Right ventricle myocardium superior (tissue), 1 donor: ENCODE measurements at regions not wholly inside any gene's neighbourhood (a gene's known extent, or its start where the extent isn't known, plus 50 kb on each side); places are given as distances from the start of the nearest gene placed in this dataset.
"Not testable (repeated sequence)": the region's sequence is repeated elsewhere in the genome, so short reads cannot be mapped to it uniquely, and the experiment has no call there.

Source experiments
- ATAC-seq: fragments of 200-7000 bp; cut with Tn5 transposase; one replicate; pipeline ENCODE4 v1.9.1; 2020; ENCODE audit warnings: mild to moderate bottlenecking; ENCODE audit not compliant: poor library complexity
- DNase-seq: peaks from one replicate; pipeline ENCODE4 v3.0.0-alpha.2; 2020
- intact Hi-C: fragments of 100-400 bp; cut with DNase I; formaldehyde crosslinking; loops from one replicate; pipeline ENCODE4 v1.11.2; 2022
- donor health status: DM: no; HTN: yes; CAD: no; lungs with severe emphysema.

DNA sequence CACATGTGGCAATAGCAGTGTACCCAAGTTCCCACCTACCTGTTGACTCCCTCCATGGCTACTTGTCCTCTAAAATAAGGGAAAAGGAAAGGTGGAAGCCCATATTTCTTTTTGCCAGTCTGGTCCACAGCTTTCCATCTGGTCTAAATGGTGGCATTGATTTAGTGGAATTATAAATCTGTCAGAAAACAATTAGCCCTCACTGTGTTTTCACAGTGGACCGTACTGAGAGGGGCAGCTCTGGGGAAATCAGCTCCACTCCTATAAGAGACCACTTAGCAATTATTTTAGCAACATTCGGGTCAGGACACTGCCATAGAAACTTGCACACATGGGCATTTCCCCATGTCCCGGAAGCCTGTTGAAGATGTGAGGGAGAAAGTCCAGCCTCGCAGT is 653.4 kb upstream of the MARCKS start:
- DNase-seq (no peak), ATAC-seq (no peak)
- intact Hi-C loops = no loop called here

DNA sequence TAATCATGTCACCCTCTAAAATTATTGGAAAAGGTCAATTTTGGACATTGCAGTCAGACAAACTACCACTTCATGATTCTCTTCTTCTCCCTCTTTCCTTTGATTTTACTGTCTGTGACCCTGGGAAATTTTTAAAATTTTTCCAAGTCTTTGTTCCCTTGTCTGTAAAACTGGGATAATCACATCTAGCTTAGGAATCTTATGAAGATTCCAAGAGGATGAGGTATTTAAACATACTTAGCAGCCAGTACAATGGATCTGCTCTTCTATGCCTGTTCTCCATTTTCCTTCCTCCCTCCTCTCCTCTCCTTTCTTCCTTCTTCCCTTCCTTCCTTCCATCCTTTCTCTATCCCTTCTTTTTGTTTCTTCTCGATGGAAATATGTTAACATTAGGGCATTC is 651.6 kb upstream of the MARCKS start:
- intact Hi-C loops = no loop called here
- DNase-seq = no peak
- no peak for ATAC-seq

DNA sequence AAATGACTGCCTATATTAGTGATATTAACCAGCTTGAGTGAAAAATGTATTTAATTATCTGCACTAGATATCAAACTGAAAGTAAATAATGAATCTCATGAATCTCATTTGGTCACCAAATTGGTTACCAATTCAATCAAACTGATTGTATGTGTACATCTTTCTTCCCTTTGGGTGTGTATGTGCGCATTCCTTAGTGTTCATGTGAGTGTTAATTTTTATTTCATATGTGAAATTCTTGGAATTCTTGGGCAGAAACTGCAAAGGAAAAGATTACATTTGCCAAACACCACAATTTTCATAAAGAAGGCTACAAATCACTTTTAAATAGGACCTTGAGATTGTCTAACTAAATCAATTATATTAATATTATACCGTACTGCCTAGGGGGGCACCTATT is 648.4 kb upstream of the MARCKS start:
- DNase-seq (no peak), ATAC-seq (no peak)
- intact Hi-C loops = no loop called here

DNA sequence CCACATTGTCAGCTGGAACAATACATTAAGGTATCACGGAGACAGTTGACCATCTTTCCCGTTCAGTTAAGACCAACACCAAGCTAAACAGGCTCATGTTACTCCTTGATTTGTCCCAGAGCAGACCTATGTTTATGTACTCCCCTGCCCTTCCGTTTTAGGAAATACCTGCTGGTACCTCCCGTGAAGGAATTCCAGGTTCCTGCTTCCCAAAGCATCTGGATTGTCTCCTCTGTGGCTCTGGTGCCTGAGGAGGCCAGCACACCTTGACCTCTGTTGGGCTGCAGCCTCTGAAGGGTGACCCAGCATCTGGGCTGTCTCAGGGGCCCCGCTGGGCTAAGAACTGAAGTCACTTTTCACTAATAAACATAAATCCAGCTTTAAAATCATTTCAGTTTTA is 647.8 kb upstream of the MARCKS start:
- no peak for DNase-seq
- no peak for ATAC-seq
- intact Hi-C loops = no loop called here

DNA sequence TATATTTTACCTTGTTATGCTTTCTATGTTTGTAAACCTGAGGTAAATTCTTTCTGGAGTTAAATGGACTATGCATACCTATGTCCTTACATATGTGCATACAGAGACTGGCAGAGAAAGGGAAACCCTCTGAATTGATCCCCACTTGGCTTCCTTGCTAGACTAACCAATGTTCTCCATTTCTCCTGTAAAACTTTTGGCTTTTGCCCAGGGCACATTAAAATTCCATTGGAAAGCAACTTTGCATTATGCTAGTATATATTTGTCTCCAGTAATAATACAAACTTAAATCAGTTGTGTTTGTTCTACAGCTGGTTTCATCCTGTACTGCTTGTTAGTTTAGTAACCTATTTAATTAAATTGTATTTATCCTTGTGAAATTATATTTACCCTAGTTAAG is 646.0 kb upstream of the MARCKS start:
- ATAC-seq (no peak), DNase-seq (no peak)
- intact Hi-C loops = no loop called here

DNA sequence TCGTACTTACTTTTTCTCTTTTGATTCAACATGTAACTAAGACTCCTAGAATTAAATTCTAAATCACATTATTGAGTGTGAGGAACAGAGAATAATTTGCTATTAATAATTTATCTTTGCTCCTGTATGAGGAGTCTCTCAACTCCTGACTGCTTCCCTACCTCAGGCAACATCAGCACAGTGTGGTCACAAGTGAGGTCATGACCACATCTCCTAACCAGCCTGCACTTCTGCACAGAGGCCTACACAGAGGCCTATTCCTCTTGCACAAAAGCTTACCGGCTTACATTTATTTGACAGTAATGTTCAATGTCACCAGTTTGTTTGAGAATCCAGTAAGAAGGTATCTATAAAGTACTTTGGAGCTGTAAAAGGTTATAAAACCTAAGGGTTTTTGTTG is 637.4 kb upstream of the MARCKS start:
- intact Hi-C loops = no loop called here
- ATAC-seq (no peak), DNase-seq (no peak)

DNA sequence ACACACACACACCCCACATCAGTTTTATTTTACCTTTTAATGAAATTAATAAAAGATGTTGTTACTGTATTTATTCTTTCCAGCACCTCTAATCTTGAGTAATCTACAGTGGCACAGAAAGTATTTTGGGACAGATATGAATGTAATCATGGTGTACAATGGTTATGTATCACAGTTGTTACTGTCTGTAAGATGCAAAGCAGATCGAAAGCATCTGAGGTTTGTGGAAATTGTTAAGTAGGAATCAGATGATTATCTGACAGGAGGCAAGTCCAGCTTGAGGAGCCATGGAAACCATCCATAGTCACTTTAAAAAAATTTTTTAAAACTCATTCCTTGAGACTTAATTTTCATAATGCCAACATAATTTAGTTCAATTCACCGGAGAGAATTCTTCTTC is 636.3 kb upstream of the MARCKS start:
- no peak for DNase-seq
- intact Hi-C loops = no loop called here
- ATAC-seq = no peak

DNA sequence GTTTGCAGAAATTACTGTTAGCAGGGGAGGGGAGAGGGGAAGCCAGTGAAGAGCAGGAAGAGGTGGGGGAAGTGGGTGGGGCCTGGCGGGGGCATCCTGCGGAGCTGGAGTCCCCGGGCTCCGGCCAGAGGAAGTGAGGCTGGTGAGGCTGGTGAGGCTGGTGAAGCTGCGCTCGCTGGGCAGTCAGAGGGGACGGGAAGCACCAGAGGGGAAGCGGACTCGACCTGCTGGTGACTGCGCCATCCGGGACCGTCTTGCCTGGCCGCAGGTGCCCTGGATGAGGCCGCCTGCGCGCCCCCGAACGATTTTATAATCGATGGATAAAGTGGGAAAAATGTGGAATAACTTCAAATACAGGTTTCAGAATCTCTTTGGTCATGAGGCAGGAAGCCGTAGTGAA is 635.3 kb upstream of the MARCKS start:
- DNase-seq (no peak), ATAC-seq (no peak)
- intact Hi-C loops = no loop called here

DNA sequence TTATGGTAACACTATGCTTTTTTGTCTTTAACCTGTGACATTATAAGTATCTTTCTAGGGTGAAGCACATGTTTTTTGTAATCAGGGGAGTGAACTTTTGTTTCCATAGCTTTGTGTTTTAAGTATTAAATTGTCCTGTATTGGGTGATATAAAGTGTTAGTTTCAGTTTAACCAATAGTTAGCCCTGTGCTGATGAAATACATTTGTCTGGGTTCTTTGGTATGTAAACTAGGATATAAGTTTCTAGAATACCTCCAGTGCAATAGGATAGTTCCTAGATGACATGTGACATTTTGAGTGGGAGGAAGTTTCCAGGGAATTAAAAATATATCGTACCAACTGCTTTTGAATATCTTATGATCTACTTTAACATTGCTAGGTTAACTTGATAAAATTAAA is 611.0 kb upstream of the MARCKS start:
- ATAC-seq (no peak), DNase-seq (no peak)
- intact Hi-C loops = no loop called here

DNA sequence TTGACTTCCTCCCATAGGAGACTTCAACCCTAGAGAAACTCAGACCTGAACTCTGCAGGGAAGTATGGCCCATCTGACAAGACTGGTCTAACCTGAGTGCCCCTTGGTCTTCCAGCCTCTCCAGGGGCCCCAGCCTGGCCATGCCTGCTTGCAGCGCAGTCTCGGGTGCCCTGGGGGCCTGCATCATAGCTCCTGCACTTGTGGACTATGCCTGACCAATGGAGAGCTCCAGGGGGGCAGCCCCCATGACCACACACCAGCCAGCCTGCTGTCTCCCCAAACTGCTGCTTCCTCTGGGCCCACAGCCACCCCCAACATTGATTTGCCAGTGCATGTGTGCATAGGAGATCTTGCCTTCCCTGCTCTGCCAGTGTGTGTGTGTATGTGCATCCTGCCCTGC is 608.6 kb upstream of the MARCKS start:
- no peak for DNase-seq
- intact Hi-C loops = no loop called here

DNA sequence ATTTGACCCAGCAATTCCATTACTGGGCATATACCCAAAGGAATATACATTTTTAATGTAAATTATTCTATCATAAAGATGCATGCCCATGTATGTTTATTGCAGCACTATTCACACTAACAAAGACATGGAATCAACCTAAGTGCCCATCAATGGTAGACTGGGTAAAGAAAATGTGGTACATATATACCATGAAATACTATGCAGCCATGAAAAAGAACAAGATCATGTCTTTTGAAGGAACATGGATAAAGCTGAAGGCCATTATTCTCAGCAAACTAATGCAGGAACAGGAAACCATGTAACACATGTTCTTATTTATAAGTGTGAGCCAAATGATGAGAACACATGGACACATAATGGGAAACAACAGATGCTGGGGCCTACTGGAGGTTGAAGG is 603.0 kb upstream of the MARCKS start:
- ATAC-seq, DNase-seq, intact Hi-C loops: not testable (repeated sequence)

More for the DNA sequence above, 608.6 kb upstream of the MARCKS start:
- no peak for ATAC-seq

DNA sequence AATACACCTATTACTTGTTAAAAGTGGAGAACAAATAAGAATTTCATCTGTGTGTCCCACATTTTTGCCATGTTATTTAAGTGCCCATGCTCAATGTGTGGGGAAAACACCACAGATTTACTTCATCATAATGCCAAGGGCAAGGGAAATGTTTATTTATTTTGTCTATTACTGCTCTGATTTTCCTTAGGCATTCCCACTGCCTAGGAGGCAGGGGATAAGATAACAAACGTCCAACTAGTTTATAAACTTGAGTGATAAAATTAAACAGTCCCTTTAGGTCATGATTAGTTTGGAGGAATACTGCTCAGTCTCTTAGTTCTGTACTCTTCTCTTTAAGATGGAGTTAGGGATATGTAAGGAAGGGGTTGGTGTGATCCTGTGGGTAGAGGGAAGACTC is 598.4 kb upstream of the MARCKS start:
- DNase-seq = no peak
- ATAC-seq = no peak
- intact Hi-C loops = no loop called here

DNA sequence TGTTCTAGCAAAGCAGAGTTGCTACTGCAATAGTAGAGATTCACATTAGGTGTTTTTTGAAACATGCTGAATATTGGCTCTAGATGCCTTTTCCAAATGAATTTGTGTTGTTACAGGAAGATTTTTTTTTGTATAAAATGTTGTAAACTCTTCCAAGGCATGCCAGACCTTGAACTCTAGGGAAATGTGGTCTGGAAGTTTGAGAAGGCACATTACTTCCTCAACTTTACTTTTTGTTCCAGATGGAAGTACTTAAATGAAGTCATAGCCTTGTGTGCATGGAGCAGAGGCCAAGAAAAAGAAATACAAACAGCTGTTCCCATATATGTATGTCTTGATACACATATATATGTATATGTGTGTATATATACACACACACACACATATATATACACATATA is 585.7 kb upstream of the MARCKS start:
- DNase-seq (no peak), ATAC-seq (peak; percentile 55)
- intact Hi-C loops = no loop called here

DNA sequence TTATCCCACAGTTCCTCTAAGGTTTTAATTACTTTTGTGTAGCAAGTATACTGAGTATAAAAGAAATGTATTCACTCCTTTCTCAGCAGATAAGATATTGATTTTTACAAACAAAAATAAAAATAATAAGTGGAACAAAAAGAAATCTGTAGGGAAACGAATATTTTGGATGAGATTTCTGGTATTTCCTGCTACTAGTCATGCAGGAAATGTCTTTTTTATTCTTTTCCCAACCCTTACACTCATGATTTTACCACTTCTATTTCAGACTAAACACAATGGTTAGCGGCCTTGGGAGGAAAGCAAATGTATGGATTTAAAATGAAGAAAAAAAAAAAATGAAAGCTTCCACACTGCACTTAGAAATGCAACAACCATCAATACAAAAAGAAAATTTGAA is 580.5 kb upstream of the MARCKS start:
- intact Hi-C loops = no loop called here
- ATAC-seq = no peak
- DNase-seq = no peak

DNA sequence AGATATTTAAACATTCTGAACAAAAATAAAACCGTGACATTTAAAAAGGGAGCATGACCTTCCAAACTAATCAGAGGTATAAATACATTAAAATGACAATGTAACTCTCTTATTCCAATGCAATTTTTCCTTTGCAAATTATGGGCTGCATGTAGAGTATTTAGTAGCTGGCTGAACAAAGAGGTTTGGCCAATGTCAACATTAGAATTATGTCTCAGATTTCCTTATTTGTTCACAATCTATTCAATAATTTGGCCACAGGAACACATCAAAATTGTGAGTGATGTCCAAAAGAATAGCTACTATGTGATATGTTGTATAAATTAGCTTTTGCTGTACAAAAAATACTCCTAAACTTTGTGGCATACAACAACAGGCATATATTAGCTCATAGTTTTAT is 580.0 kb upstream of the MARCKS start:
- intact Hi-C loops = no loop called here
- no peak for ATAC-seq
- DNase-seq = no peak

DNA sequence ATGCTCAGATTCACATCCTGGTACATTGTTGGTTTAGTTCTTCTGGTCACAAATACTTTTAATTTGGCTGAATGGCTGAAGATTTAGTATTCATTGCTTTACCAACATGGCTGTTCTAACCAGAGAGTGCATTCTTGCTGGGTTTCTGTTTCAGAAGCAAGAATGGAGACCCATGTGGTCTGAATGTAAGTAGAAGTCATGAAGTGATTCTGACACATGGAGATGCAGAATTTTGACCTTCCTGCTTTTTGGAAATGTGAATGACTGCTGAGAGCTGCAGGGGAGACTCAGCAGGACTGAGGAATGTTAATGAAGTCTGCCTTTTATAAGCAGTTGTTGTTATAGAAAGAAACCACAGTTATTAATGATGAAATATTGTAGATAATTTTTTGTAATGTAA is 576.1 kb upstream of the MARCKS start:
- DNase-seq (no peak), ATAC-seq (no peak)
- intact Hi-C loops = no loop called here

DNA sequence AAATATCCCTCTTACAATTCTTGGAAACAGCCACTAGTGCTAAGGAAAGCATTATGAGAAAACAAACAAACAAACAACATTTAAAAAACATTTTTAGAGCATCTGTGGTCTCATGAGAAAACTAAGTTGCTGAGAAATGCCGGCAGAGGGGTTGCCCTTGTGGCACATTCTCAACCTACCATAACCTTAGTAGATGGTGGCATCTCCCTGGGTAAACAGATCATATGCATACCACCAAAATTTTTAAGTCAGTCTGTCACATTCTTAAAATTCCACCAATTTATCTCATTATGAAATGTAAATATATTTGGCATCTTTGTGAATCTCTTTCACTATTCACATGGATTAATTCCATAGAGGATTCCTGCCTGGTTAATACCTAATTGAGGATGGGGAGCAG is 575.7 kb upstream of the MARCKS start:
- no peak for DNase-seq
- ATAC-seq = no peak
- intact Hi-C loops = no loop called here

DNA sequence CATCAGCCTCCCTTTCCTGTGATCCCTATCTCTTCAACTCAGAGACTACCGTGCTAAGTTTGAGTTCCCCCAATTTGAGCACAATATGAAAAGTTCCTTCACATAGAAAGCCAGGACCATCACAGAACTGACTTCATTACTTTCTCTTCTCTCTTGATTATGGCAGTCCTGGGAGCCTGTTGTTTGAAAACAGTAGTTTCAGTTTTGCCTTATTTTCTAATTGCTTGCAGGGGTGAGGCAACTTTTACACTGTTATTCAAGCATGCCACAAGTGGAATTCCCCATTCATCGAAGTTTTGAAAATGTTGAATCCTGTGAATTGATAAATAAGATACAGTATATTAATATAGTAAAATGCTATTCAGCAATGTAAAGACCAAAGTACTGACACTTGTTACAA is 569.7 kb upstream of the MARCKS start:
- intact Hi-C loops = no loop called here
- DNase-seq (no peak), ATAC-seq (no peak)

DNA sequence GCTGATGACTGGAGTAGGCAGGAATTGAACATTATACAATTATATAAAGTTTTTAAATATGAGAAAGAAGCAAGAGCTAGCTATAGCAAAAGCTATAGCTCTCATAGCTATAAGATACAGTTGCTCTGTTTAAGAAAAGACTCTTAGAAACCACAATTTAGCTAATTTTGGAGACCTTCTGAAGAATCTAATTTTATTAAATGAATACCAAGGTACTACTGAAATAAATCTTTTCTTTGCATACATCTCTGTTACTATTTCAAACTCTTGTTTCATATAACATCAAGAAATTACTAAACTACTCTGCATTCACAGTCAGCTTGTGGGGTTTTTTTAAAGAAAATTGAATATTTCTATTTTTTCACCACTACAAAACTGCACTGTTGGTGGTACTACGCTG is 568.7 kb upstream of the MARCKS start:
- DNase-seq = no peak
- intact Hi-C loops = no loop called here
- no peak for ATAC-seq

DNA sequence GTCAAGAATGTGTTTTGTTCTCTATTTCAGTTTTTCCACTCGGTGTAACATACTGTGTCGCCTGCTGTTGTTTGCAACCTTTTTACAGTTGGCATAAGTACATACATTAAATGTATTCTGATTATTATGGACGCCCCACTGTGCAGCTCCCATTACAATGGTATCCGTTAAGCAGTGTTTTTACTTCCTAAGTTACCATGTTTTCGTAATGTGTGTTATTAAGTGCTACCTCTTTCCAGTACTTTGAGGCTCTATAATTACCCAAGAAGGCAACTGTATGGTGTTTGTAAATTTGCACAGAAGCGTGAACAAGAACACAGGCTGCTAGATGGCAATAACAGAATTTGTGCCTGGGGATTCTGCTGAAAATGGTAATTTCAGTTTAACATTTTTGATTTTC is 568.0 kb upstream of the MARCKS start:
- intact Hi-C loops = no loop called here
- no peak for DNase-seq
- no peak for ATAC-seq

DNA sequence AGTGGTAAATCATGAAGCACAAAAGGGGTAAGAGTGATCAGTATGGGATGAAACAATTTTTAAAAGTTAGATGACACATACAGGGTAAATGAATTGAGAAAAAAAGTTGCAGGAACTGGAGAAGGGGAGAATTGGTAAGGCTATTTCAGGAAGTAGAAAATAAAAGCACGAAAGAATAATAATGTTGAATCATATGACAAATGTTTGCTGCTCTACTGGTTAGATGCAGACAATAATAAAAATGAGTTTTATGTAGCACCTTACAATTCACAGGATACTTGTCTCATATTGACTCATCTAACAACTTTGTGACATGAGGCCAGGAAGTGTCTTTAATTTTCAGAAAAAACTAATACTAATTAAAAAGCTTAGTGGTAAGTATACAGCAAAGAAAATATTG is 566.5 kb upstream of the MARCKS start:
- intact Hi-C loops = no loop called here

More for the DNA sequence above, 566.5 kb upstream of the MARCKS start:
- no peak for ATAC-seq
- no peak for DNase-seq
